Transverse colon (tissue), 4 donors: ENCODE measurements at regions not wholly inside any gene's neighbourhood (a gene's known extent, or its start where the extent isn't known, plus 50 kb on each side); places are given as distances from the start of the nearest gene placed in this dataset.

Experiments
- DNase-seq: peaks from one replicate; pipeline ENCODE4 v3.0.0-alpha.2; 2019
- H3K27ac ChIP-seq, 4 donors: fragments of 200-600 bp; sonication (generic); 2 replicates each; pipeline ENCODE4 v1.5.1; 2016 to 2018; ENCODE audit warnings: inconsistent platforms in 4 of 4
- H3K27me3 ChIP-seq: fragments of 200-600 bp; sonication (generic); 2 replicates; pipeline ENCODE4 v1.5.1; 2017; ENCODE audit warnings: inconsistent platforms
- H3K36me3 ChIP-seq, 4 donors: fragments of 200-600 bp; sonication (generic); 2 replicates each; pipeline ENCODE4 v1.5.1; 2017 to 2019; ENCODE audit warnings: inconsistent platforms in 4 of 4
- H3K4me1 ChIP-seq, 4 donors: fragments of 200-600 bp; sonication (generic); 2 replicates each; pipeline ENCODE4 v1.5.1; 2017 to 2020; ENCODE audit warnings: inconsistent platforms in 4 of 4
- H3K4me3 ChIP-seq, 4 donors: fragments of 200-600 bp; sonication (generic); 1 replicate in 1 of 4; 2 replicates in 3 of 4; pipeline versions ENCODE4 v1.5.1 to v1.6.1; 2017 to 2019; ENCODE audit warnings: inconsistent platforms in 4 of 4
- H3K9me3 ChIP-seq, 2 donors: fragments of 200-600 bp; sonication (generic); 2 replicates each; pipeline ENCODE4 v1.5.1; 2017 to 2019; ENCODE audit warnings: inconsistent platforms in 2 of 2
- EP300 ChIP-seq: sonication (generic); formaldehyde crosslinking; IDR thresholded peaks from one replicate; pipeline ENCODE4 v1.6.1; 2017; ENCODE audit warnings: antibody characterized with exemption, low read depth
- POLR2A ChIP-seq: fragments of 450-650 bp; IDR thresholded peaks from one replicate; pipeline ENCODE4 v1.6.1; 2016; ENCODE audit warnings: antibody characterized with exemption, mild to moderate bottlenecking, moderate library complexity
- POLR2AphosphoS5 ChIP-seq, 3 donors: sonication (generic); formaldehyde crosslinking; IDR thresholded peaks; one replicate each; pipeline ENCODE4 v1.6.1; 2016; ENCODE audit warnings: antibody characterized with exemption in 3 of 3
- WGBS, 2 donors: methylation state at CpG; one replicate each; pipeline ENCODE4 v1.1.5; 2018; ENCODE audit warnings: low coverage in 1 of 2; 5-methylcytosine and 5-hydroxymethylcytosine counted together
- in situ Hi-C, 4 donors: fragments of 200-750 bp; cut with MboI; loops; one replicate each; pipeline versions ENCODE4 v1.15.0 to v1.15.1; 2017; ENCODE audit warnings: low sequenced_read_pairs in 3 of 4, low pct_ligation_motif_present in 1 of 4, low pct_unique_long_range_greater_than_20kb in 1 of 4
- intact Hi-C: fragments of 100-400 bp; cut with DNase I; formaldehyde crosslinking; loops from one replicate; pipeline ENCODE4 v1.15.1; 2023; ENCODE audit warnings: low total_unique reads
- TF ChIP-seq, protein P1 (sequence below), 5 experiments: fragments of 200-600 bp in 3 of 5; fragments of 450-650 bp in 2 of 5; sonication (generic) in 3 of 5; IDR thresholded peaks; 1 replicate in 2 of 5; 2 replicates in 3 of 5; pipeline ENCODE4 v1.5.1; 2016 to 2017; ENCODE audit warnings: antibody characterized with exemption in 5 of 5, inconsistent platforms in 3 of 5, mild to moderate bottlenecking in 2 of 5, moderate library complexity in 1 of 5

DNA sequence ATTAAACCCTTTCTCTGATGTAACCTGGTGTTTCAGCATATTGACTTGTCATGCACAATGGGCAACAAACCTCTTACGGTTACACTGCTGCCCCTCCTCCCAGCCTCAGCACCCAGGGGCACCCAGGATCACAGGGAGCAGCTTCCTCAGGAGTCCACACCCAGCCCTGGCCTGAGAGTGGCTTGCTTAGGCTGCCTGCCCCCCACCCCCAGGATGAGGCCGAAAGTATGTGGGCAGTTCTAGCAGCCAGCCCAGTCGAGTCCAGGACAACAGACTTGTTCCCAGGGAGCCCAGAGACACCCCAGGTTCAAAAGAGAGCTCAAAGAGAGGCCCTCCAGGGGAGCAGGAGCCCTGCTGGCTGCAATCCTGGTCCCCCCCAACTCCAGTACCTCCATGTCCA is 108.1 kb upstream of the THY1 start:
- TF ChIP-seq, protein P1, sequence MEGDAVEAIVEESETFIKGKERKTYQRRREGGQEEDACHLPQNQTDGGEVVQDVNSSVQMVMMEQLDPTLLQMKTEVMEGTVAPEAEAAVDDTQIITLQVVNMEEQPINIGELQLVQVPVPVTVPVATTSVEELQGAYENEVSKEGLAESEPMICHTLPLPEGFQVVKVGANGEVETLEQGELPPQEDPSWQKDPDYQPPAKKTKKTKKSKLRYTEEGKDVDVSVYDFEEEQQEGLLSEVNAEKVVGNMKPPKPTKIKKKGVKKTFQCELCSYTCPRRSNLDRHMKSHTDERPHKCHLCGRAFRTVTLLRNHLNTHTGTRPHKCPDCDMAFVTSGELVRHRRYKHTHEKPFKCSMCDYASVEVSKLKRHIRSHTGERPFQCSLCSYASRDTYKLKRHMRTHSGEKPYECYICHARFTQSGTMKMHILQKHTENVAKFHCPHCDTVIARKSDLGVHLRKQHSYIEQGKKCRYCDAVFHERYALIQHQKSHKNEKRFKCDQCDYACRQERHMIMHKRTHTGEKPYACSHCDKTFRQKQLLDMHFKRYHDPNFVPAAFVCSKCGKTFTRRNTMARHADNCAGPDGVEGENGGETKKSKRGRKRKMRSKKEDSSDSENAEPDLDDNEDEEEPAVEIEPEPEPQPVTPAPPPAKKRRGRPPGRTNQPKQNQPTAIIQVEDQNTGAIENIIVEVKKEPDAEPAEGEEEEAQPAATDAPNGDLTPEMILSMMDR (IDR thresholded peaks at IDR 0.05), result no peak
- TF ChIP-seq POLR2A (no peak), POLR2AphosphoS5 (IDR thresholded peaks at IDR 0.05) (no peak), EP300 (no peak)
- in situ Hi-C loops (no loop called here), intact Hi-C loops (no loop called here)
- Histone ChIP-seq H3K9me3 (no peaks in the 10 kb centered on the region), H3K4me3 (no peak overlapping the region), H3K27me3 (no peaks in the 10 kb centered on the region), H3K36me3 (no peaks in the 10 kb centered on the region), H3K27ac (no peak overlapping the region), H3K4me1 (peaks cover 0 to 6% (median 0%) of the 10 kb centered on the region in 4 donors)
- no peak for DNase-seq
- 66% methylated on average over 3 of the region's 3 CpGs; no CpG with 5 or more reads in 1 of the 2 donors for WGBS, 2 donors

DNA sequence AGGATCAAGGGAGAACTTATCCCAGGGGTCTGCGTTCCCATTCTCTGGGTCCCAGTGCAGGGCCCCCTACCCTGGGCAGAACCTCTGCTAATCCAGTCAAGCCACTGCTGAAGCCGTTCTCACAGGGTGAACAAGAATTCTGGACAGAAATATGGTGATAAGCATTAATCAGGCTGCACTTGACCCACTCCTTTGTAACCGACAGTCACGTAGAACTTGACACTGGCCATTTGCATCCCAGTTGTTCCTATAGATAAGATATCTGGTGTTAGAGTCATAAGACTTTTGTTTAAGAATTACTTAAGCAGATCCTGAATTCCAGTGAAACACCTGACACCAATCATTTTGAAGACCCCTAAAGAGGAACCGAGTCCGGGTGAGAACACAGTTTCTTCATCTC is 107.5 kb upstream of the THY1 start:
- no peak overlapping the region for H3K4me3 ChIP-seq
- TF ChIP-seq, protein P1 (IDR thresholded peaks at IDR 0.05), result no peak
- TF ChIP-seq EP300 (no peak), POLR2AphosphoS5 (IDR thresholded peaks at IDR 0.05) (no peak), POLR2A (no peak)
- H3K9me3 ChIP-seq, result no peaks in the 10 kb centered on the region
- in situ Hi-C loops, result no loop called here
- H3K4me1 ChIP-seq, result peaks cover 0 to 6% (median 0%) of the 10 kb centered on the region in 4 donors
- intact Hi-C loops, result no loop called here
- no peak overlapping the region for H3K27ac ChIP-seq
- no peak for DNase-seq
- no peaks in the 10 kb centered on the region for H3K36me3 ChIP-seq
- no peaks in the 10 kb centered on the region for H3K27me3 ChIP-seq
- WGBS, 2 donors, result 69 to 92% methylated on average over 2 to 6 of the region's 6 CpGs

- Histone ChIP-seq H3K4me3 (no peak overlapping the region), H3K27me3 (no peaks in the 10 kb centered on the region), H3K9me3 (no peaks in the 10 kb centered on the region), H3K27ac (no peak overlapping the region), H3K4me1 (peaks cover 0 to 6% (median 0%) of the 10 kb centered on the region in 4 donors), H3K36me3 (no peaks in the 10 kb centered on the region)
- WGBS, 2 donors, result 65% methylated on average over 4 of the region's 4 CpGs; no CpG with 5 or more reads in 1 of the 2 donors
- intact Hi-C loops, result no loop called here
- in situ Hi-C loops, result no loop called here
- no peak for TF ChIP-seq POLR2A
- TF ChIP-seq, protein P1 (IDR thresholded peaks at IDR 0.05), result no peak
- no peak for TF ChIP-seq POLR2AphosphoS5 (IDR thresholded peaks at IDR 0.05)
- no peak for TF ChIP-seq EP300
- no peak for DNase-seq
Observed at GRCh38 chr11:119529936-119530335, 107.0 kb upstream of the THY1 start.

GRCh38 chr11:119529063-119529845 is 106.3 kb upstream of the THY1 start:
- Histone ChIP-seq H3K9me3 (no peaks in the 10 kb centered on the region), H3K27me3 (no peaks in the 10 kb centered on the region), H3K36me3 (no peaks in the 10 kb centered on the region), H3K4me1 (peaks cover 0 to 4% (median 0%) of the 10 kb centered on the region in 4 donors), H3K4me3 (no peak overlapping the region), H3K27ac (no peak overlapping the region)
- 81 to 93% methylated on average over 2 to 11 of the region's 11 CpGs for WGBS, 2 donors
- DNase-seq, result no peak
- intact Hi-C loops (no loop called here), in situ Hi-C loops (no loop called here)
- TF ChIP-seq EP300 (no peak), POLR2A (no peak), POLR2AphosphoS5 (IDR thresholded peaks at IDR 0.05) (no peak)
- TF ChIP-seq, protein P1 (IDR thresholded peaks at IDR 0.05), result no peak
